Mesendoderm (in vitro differentiated cells): ENCODE measurements at regions not wholly inside any gene's neighbourhood (a gene's known extent, or its start where the extent isn't known, plus 50 kb on each side); places are given as distances from the start of the nearest gene placed in this dataset.

ENCODE experiments used
- DNase-seq: peaks from one replicate; pipeline ENCODE4 v3.0.0; 2013
- H2AK5ac ChIP-seq: 2 replicates; pipeline ENCODE4 v1.6.1; 2013; ENCODE audit warnings: low read length, inconsistent platforms
- H2BK120ac ChIP-seq: 2 replicates; pipeline ENCODE4 v1.6.1; 2013; ENCODE audit warnings: low read depth, mild to moderate bottlenecking, low read length, moderate library complexity, mixed read lengths
- H2BK15ac ChIP-seq: replicated peaks from 2 replicates; pipeline ENCODE4 v1.6.1; 2013; ENCODE audit warnings: low read depth, mild to moderate bottlenecking, moderate library complexity
- H2BK5ac ChIP-seq: 2 replicates; pipeline ENCODE4 v1.6.1; 2013; ENCODE audit warnings: low read length, inconsistent platforms
- H3K18ac ChIP-seq: 2 replicates; pipeline ENCODE4 v1.6.1; 2013; ENCODE audit warnings: mild to moderate bottlenecking, low read length, mixed read lengths
- H3K23ac ChIP-seq: one replicate; pipeline ENCODE4 v1.6.1; 2013; ENCODE audit warnings: low read length
- H3K27ac ChIP-seq: 2 replicates; pipeline ENCODE4 v1.5.1; 2013; ENCODE audit warnings: low read depth, mild to moderate bottlenecking, inconsistent platforms, low read length, moderate library complexity
- H3K27me3 ChIP-seq: 2 replicates; pipeline ENCODE4 v1.6.1; 2013; ENCODE audit warnings: low read length, control low read depth, mild to moderate bottlenecking, inconsistent platforms; ENCODE audit not compliant: insufficient read depth, poor library complexity
- H3K36me3 ChIP-seq: 2 replicates; pipeline ENCODE4 v1.6.1; 2013; ENCODE audit warnings: low read length, inconsistent platforms; ENCODE audit not compliant: control insufficient read depth, insufficient read depth
- H3K4ac ChIP-seq: one replicate; pipeline ENCODE4 v1.6.1; 2013; ENCODE audit warnings: low read depth, mild to moderate bottlenecking, low read length, moderate library complexity
- H3K4me1 ChIP-seq: 2 replicates; pipeline ENCODE4 v1.6.1; 2013; ENCODE audit warnings: low read depth, low read length, inconsistent platforms; ENCODE audit not compliant: control insufficient read depth
- H3K4me2 ChIP-seq: 2 replicates; pipeline ENCODE4 v1.6.1; 2013; ENCODE audit warnings: low read length
- H3K4me3 ChIP-seq: 2 replicates; pipeline ENCODE4 v1.5.1; 2013; ENCODE audit warnings: mild to moderate bottlenecking, low read length
- H3K56ac ChIP-seq: one replicate; pipeline ENCODE4 v1.6.1; 2013; ENCODE audit warnings: low read length
- H3K79me1 ChIP-seq: 2 replicates; pipeline ENCODE4 v1.6.1; 2013; ENCODE audit warnings: low read length, inconsistent platforms
- H3K79me2 ChIP-seq: 2 replicates; pipeline ENCODE4 v1.6.1; 2013; ENCODE audit warnings: mild to moderate bottlenecking, low read length; ENCODE audit not compliant: control insufficient read depth, insufficient read depth
- H3K9ac ChIP-seq: 2 replicates; pipeline ENCODE4 v1.6.1; 2013; ENCODE audit warnings: low read length, inconsistent platforms
- H4K5ac ChIP-seq: one replicate; pipeline ENCODE4 v1.6.1; 2013; ENCODE audit warnings: low read length
- H4K8ac ChIP-seq: one replicate; pipeline ENCODE4 v1.6.1; 2013; ENCODE audit warnings: low read depth, mild to moderate bottlenecking, control low read depth, low read length, moderate library complexity
- WGBS: extraction: QIAGEN DNeasy Blood & Tissue Kit; methylation state at CpG from one replicate; pipeline ENCODE4 v1.1.7; 2013; ENCODE audit warnings: low lambda C conversion rate, missing lambda C conversion rate; ENCODE audit not compliant: insufficient coverage; ENCODE audit errors: extremely low coverage; 5-methylcytosine and 5-hydroxymethylcytosine counted together

GRCh38 chr10:4189281-4189680 lies 404.3 kb upstream of the KLF6 start:
- H4K8ac ChIP-seq, result no peak overlapping the region
- H2BK120ac ChIP-seq, result no peak overlapping the region
- H2BK15ac ChIP-seq, result no peak overlapping the region
- no peaks in the 10 kb centered on the region for H3K36me3 ChIP-seq
- no peak overlapping the region for H3K27ac ChIP-seq
- no peak overlapping the region for H2AK5ac ChIP-seq
- H3K79me1 ChIP-seq, result no peaks in the 10 kb centered on the region
- H3K4me2 ChIP-seq, result no peak overlapping the region
- no peaks in the 10 kb centered on the region for H3K4me1 ChIP-seq
- H3K9ac ChIP-seq, result no peak overlapping the region
- no peak overlapping the region for H3K4ac ChIP-seq
- no peak overlapping the region for H3K23ac ChIP-seq
- H3K27me3 ChIP-seq, result no peaks in the 10 kb centered on the region
- DNase-seq, result no peak
- no peak overlapping the region for H3K56ac ChIP-seq
- H3K79me2 ChIP-seq, result no peaks in the 10 kb centered on the region
- no peak overlapping the region for H2BK5ac ChIP-seq
- H3K18ac ChIP-seq, result no peak overlapping the region
- H3K4me3 ChIP-seq, result no peak overlapping the region
- H4K5ac ChIP-seq, result no peak overlapping the region
- no CpG with 5 or more reads among the region's 5 CpGs for WGBS

- Histone ChIP-seq H3K23ac (no peak overlapping the region), H2BK15ac (no peak overlapping the region), H3K36me3 (no peaks in the 10 kb centered on the region), H3K18ac (no peak overlapping the region), H3K56ac (no peak overlapping the region), H4K5ac (no peak overlapping the region), H3K4me3 (no peak overlapping the region), H3K4ac (no peak overlapping the region), H3K27me3 (no peaks in the 10 kb centered on the region), H2BK120ac (no peak overlapping the region), H2AK5ac (no peak overlapping the region), H3K4me2 (no peak overlapping the region), H3K9ac (no peak overlapping the region), H2BK5ac (no peak overlapping the region), H3K79me2 (no peaks in the 10 kb centered on the region), H4K8ac (no peak overlapping the region), H3K79me1 (no peaks in the 10 kb centered on the region), H3K4me1 (no peaks in the 10 kb centered on the region), H3K27ac (no peak overlapping the region)
- no CpG with 5 or more reads among the region's 15 CpGs for WGBS
- no peak for DNase-seq
Measured at GRCh38 chr10:4188406-4188805, 403.4 kb upstream of the KLF6 start.

GRCh38 chr10:4186849-4187540 lies 402.0 kb upstream of the KLF6 start:
- Histone ChIP-seq H3K36me3 (no peaks in the 10 kb centered on the region), H3K9ac (no peak overlapping the region), H3K4me1 (no peaks in the 10 kb centered on the region), H3K23ac (no peak overlapping the region), H2BK5ac (no peak overlapping the region), H3K4me3 (no peak overlapping the region), H3K56ac (no peak overlapping the region), H2BK15ac (no peak overlapping the region), H3K79me1 (no peaks in the 10 kb centered on the region), H3K4ac (no peak overlapping the region), H3K79me2 (no peaks in the 10 kb centered on the region), H4K8ac (no peak overlapping the region), H3K18ac (no peak overlapping the region), H2BK120ac (no peak overlapping the region), H2AK5ac (no peak overlapping the region), H3K27me3 (no peaks in the 10 kb centered on the region), H3K27ac (no peak overlapping the region), H4K5ac (no peak overlapping the region), H3K4me2 (no peak overlapping the region)
- DNase-seq, result no peak
- WGBS, result no CpG with 5 or more reads among the region's 12 CpGs

GRCh38 chr10:4183761-4184261 lies 398.8 kb upstream of the KLF6 start:
- Histone ChIP-seq H3K36me3 (no peaks in the 10 kb centered on the region), H3K56ac (no peak overlapping the region), H3K79me1 (no peaks in the 10 kb centered on the region), H3K27me3 (no peaks in the 10 kb centered on the region), H3K23ac (no peak overlapping the region), H3K18ac (no peak overlapping the region), H3K4me2 (no peak overlapping the region), H2BK15ac (no peak overlapping the region), H4K5ac (no peak overlapping the region), H3K79me2 (no peaks in the 10 kb centered on the region), H4K8ac (no peak overlapping the region), H2AK5ac (no peak overlapping the region), H3K4ac (no peak overlapping the region), H3K27ac (no peak overlapping the region), H2BK120ac (no peak overlapping the region), H3K4me3 (no peak overlapping the region), H3K4me1 (no peaks in the 10 kb centered on the region), H2BK5ac (no peak overlapping the region), H3K9ac (no peak overlapping the region)
- no CpG with 5 or more reads among the region's 3 CpGs for WGBS
- no peak for DNase-seq

- Histone ChIP-seq H3K4me3 (no peak overlapping the region), H3K18ac (no peak overlapping the region), H3K27ac (no peak overlapping the region), H4K8ac (no peak overlapping the region), H3K4ac (no peak overlapping the region), H3K79me1 (no peaks in the 10 kb centered on the region), H2AK5ac (no peak overlapping the region), H3K23ac (no peak overlapping the region), H3K4me1 (no peaks in the 10 kb centered on the region), H2BK120ac (no peak overlapping the region), H2BK5ac (no peak overlapping the region), H3K56ac (no peak overlapping the region), H3K27me3 (no peaks in the 10 kb centered on the region), H3K36me3 (no peaks in the 10 kb centered on the region), H3K79me2 (no peaks in the 10 kb centered on the region), H3K4me2 (no peak overlapping the region), H2BK15ac (no peak overlapping the region), H4K5ac (no peak overlapping the region), H3K9ac (no peak overlapping the region)
- WGBS, result no CpG with 5 or more reads among the region's 2 CpGs
- DNase-seq, result no peak
Measured at GRCh38 chr10:4181621-4182049, 396.6 kb upstream of the KLF6 start.

- no peak for DNase-seq
- Histone ChIP-seq H2AK5ac (no peak overlapping the region), H3K23ac (no peak overlapping the region), H3K27ac (no peak overlapping the region), H2BK120ac (no peak overlapping the region), H3K9ac (no peak overlapping the region), H4K5ac (no peak overlapping the region), H3K56ac (no peak overlapping the region), H4K8ac (no peak overlapping the region), H3K79me1 (no peaks in the 10 kb centered on the region), H3K79me2 (no peaks in the 10 kb centered on the region), H3K18ac (no peak overlapping the region), H2BK5ac (no peak overlapping the region), H3K4me3 (no peak overlapping the region), H3K4me1 (no peaks in the 10 kb centered on the region), H3K36me3 (no peaks in the 10 kb centered on the region), H3K4ac (no peak overlapping the region), H3K27me3 (no peaks in the 10 kb centered on the region), H2BK15ac (no peak overlapping the region), H3K4me2 (no peak overlapping the region)
- no CpG with 5 or more reads among the region's 9 CpGs for WGBS
Measured at GRCh38 chr10:4181081-4181480, 396.1 kb upstream of the KLF6 start.
